HG03280 (cell line): ENCODE measurements at regions not wholly inside any gene's neighbourhood (a gene's known extent, or its start where the extent isn't known, plus 50 kb on each side); places are given as distances from the start of the nearest gene placed in this dataset.
"Not testable (repeated sequence)": the region's sequence is repeated elsewhere in the genome, so short reads cannot be mapped to it uniquely, and the experiment has no call there.

Experiments
- ATAC-seq: cut with Tn5 transposase; IDR thresholded peaks from one replicate; pipeline ENCODE4 v1.9.1; 2021; ENCODE audit warnings: mild to moderate bottlenecking, moderate library complexity; ENCODE audit not compliant: unreplicated experiment

- not testable (repeated sequence) for ATAC-seq
Measured at GRCh38 chr7:156517858-156518257, 122.7 kb upstream of the RNF32 start.

GRCh38 chr7:156516791-156517378 is 123.7 kb upstream of the RNF32 start:
- ATAC-seq = no peak

- no peak for ATAC-seq
Measured at GRCh38 chr7:156515911-156516790, 124.4 kb upstream of the RNF32 start.

GRCh38 chr7:156514851-156515250 is 125.7 kb upstream of the RNF32 start:
- no peak for ATAC-seq

GRCh38 chr7:156511426-156511825 is 129.1 kb upstream of the RNF32 start:
- ATAC-seq = no peak

GRCh38 chr7:156510966-156511365 is 129.6 kb upstream of the RNF32 start:
- no peak for ATAC-seq

DNA sequence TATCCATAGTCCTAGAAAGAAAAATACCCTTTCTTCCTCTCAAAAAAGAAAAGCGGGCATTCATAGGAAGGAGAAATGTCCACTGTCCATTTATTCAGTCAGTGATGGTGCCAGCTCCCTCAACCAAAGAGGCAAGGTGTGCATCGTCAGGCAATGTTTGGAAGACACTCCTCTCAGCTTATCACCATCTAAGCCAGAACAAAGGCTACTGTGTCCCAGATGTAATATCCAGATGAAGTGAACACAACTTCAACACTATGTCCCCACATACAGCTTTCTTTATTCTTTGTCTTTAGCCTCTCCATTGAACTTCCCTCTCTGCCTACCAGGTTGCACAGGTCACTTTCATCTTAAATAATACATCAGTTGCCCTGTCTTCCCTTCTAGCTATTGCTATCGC is 131.4 kb upstream of the RNF32 start:
- no peak for ATAC-seq

DNA sequence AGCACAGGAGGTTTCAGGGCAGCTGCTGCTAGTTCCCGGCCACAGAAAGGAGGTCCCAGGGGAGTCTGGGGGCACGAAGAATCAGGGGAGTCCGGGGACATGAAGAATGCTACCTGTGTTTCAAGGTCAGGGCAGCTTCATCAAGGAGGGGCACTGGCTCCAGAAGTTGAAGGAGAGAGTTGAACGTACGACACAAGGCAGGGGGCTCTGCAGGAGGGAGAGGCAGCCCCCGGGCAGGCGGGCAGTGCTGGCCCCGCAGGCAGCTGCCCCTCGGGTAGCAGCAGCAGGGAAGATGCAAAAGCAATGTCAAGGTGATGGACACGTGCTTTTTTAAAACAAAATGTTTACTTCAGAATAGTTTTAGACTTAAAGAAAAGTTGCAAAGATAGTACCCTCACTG is 134.7 kb upstream of the RNF32 start:
- no peak for ATAC-seq

- no peak for ATAC-seq
Measured at GRCh38 chr7:156504687-156505545, 135.7 kb upstream of the RNF32 start.

- ATAC-seq = no peak
Measured at GRCh38 chr7:156504006-156504405, 136.6 kb upstream of the RNF32 start.

DNA sequence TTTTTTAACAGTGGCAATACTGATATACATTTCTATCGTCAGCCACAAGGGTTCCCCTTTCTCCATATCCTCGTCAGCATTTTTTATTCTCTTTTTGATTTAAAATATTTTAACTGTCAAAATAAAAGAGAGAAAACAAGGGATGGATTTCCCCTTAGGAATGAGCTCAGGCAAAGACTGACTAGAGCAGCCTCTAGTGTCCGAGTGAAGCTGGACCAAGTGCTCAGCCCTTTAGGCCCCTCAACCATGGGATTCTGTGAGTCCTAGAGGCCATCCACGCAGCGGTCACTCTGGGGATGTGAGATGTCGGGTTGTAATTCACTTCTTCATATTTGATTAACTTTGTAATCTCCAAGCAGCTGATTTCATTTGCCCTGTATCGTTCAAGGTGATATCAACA is 137.4 kb upstream of the RNF32 start:
- ATAC-seq = no peak

DNA sequence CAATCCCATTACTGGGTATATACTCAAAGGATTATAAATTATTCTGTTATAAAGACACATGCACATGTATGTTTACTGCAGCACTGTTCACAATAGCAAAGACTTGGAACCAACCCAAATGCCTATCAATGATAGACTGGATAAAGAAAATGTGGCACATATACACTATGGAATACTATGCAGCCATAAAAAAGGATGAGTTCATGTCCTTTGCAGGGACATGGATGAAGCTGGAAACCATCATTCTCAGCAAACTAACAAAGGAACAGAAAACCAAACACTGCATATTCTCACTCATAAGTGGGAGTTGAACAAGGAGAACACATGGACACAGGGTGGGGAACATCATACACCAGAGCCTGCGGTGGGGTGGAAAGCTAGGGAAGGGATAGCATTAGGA is 138.8 kb upstream of the RNF32 start:
- not testable (repeated sequence) for ATAC-seq

GRCh38 chr7:156499247-156499881 is 141.2 kb upstream of the RNF32 start:
- ATAC-seq = no peak

DNA sequence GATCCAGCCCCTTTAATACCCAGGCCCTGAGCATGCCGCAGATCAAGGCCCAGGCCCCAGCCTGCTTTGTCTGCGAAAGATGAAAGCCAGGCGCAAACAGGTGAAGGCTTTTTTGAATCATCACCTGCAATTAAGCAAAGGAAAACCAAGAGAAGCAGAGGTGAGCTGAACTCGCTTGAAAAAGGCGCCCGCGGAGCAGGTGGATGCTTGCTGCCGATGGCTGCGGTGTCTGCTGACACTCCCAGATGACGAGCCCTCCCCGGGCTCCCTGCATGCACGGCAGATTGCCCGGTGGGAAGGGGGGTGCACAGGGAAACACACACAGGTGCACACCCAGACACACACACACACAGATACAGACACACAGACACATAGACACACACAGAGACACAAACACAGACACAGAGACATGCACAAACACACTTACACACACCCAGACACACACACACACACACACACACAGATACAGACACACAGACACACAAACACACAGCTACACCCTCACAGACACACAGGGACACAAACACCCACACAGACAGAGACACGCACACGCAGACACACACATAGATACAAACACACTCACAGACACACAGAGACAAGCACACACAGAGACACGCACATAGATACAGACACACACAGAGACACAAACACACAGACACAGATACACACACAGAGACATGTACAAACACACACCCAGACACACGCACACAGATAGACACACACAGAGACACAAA is 142.6 kb upstream of the RNF32 start:
- no peak for ATAC-seq

- no peak for ATAC-seq
Measured at GRCh38 chr7:156496865-156497264, 143.7 kb upstream of the RNF32 start.

GRCh38 chr7:156496363-156496769 is 144.2 kb upstream of the RNF32 start:
- no peak for ATAC-seq

DNA sequence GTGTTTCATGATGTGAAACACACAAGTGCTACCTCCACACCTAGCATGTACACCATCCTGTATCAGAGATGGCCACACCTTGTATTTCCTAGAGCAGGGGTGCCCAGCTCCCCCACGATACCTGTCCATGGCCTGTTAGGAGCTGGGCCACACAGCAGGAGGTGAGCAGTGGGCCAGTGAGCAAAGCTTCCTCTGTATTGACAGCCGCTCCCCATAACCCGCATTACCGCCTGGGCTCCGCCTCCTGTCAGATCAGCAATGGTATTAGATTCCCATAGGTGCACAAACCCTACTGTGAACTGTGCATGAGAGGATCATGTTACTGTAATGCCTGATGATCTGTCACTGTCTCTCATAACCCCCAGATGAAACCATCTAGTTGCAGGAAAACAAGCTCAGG is 145.6 kb upstream of the RNF32 start:
- ATAC-seq = no peak

- no peak for ATAC-seq
Measured at GRCh38 chr7:156493942-156494341, 146.6 kb upstream of the RNF32 start.

DNA sequence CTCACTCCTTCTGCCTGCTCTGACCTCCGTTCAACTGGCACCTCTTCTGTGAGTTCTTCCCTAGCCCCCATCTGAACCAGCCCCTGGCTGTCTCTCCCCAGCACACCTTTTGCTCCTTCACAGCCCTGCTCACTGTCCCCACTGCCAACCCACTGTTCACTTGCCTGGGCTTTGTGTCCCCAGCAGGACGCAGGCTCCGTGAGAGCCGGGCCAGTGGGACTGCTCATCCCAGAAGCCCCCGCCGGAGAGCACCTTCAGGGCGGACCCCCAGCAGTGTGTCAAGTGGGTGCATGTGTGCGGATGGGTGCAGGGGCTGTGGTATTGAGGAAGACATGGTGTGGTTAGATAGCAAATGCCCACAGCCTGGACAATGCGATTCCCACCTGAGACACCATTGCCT is 148.4 kb upstream of the RNF32 start:
- ATAC-seq = no peak

DNA sequence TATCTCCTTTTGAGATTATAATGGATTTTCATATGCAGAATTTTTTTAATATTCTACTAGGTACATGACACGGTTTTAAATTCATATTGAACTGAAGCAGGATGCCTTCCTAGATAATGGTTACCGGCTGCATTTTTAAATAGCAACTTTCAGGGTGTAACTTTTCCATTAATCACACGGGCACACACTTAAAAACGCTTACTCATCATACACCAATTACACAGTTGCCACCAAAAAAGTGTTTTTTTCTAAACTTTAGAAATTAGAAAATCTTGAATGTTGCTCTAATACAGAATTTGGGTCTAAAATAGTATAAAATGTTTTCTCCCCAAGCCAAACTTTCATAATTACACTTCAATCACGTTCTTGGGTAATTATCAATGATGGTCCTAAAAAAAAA is 149.1 kb upstream of the RNF32 start:
- no peak for ATAC-seq
